BJ (cell line): ENCODE measurements at regions not wholly inside any gene's neighbourhood (a gene's known extent, or its start where the extent isn't known, plus 50 kb on each side); places are given as distances from the start of the nearest gene placed in this dataset.
"Not testable (repeated sequence)": the region's sequence is repeated elsewhere in the genome, so short reads cannot be mapped to it uniquely, and the experiment has no call there.

Experiments
- CTCF ChIA-PET: fragments of 350-600 bp; formaldehyde crosslinking; extraction: SDS; loops from one replicate; lab custom pipeline; 2021; ENCODE audit warnings: antibody characterized with exemption, inconsistent platforms; lab: Yijun Ruan, JAX
- POLR2A ChIA-PET: fragments of 300-600 bp; sonication (Branson Sonifier 250); formaldehyde crosslinking; extraction: SDS; loops from one replicate; lab custom pipeline; 2021; ENCODE audit warnings: antibody characterized with exemption; lab: Charles Lee
- DNase-seq: peaks from one replicate; pipeline ENCODE4 v3.0.0-alpha.2; 2011; ENCODE audit warnings: low read depth
- H3K27me3 ChIP-seq: 2 replicates; pipeline ENCODE4 v1.6.0; 2011; ENCODE audit warnings: low read length; ENCODE audit not compliant: control insufficient read depth, insufficient read depth
- H3K36me3 ChIP-seq: 2 replicates; pipeline ENCODE4 v1.5.1; 2011; ENCODE audit warnings: low read length; ENCODE audit not compliant: control insufficient read depth, insufficient read depth
- H3K4me3 ChIP-seq: 2 replicates; pipeline ENCODE4 v1.5.1; 2011; ENCODE audit warnings: low read depth, mild to moderate bottlenecking, control low read depth, low read length
- CTCF ChIP-seq: IDR thresholded peaks from 2 replicates; pipeline ENCODE4 v1.5.1; 2011; ENCODE audit warnings: low read depth, mild to moderate bottlenecking, control low read depth, inconsistent platforms, low read length, moderate library complexity; ENCODE audit not compliant: insufficient read depth

GRCh38 chr1:212164095-212164872 lies 120.9 kb upstream of the PPP2R5A start:
- CTCF ChIA-PET: no interaction called here
- Histone ChIP-seq H3K4me3 (no peak overlapping the region), H3K36me3 (no peaks in the 10 kb centered on the region), H3K27me3 (no peaks in the 10 kb centered on the region)
- no peak for DNase-seq
- TF ChIP-seq CTCF: no peak
- POLR2A ChIA-PET: no interaction called here

- POLR2A ChIA-PET: no interaction called here
- no peak overlapping the region for H3K4me3 ChIP-seq
- no peak for TF ChIP-seq CTCF
- no peaks in the 10 kb centered on the region for H3K36me3 ChIP-seq
- DNase-seq: no peak
- CTCF ChIA-PET: no interaction called here
- no peaks in the 10 kb centered on the region for H3K27me3 ChIP-seq
Measured at GRCh38 chr1:212166244-212166643, 119.0 kb upstream of the PPP2R5A start.

- no peak overlapping the region for H3K4me3 ChIP-seq
- no peaks in the 10 kb centered on the region for H3K36me3 ChIP-seq
- ChIA-PET CTCF (no interaction called here), POLR2A (no interaction called here)
- H3K27me3 ChIP-seq: no peaks in the 10 kb centered on the region
- TF ChIP-seq CTCF: no peak
- DNase-seq: no peak
Measured at GRCh38 chr1:212166644-212167043, 118.6 kb upstream of the PPP2R5A start.

- Histone ChIP-seq H3K4me3 (no peak overlapping the region), H3K27me3 (no peaks in the 10 kb centered on the region), H3K36me3 (no peaks in the 10 kb centered on the region)
- POLR2A ChIA-PET: no interaction called here
- no peak for DNase-seq
- CTCF ChIA-PET: no interaction called here
- no peak for TF ChIP-seq CTCF
Measured at GRCh38 chr1:212167098-212167497, 118.1 kb upstream of the PPP2R5A start.

- Histone ChIP-seq H3K27me3 (no peaks in the 10 kb centered on the region), H3K36me3 (no peaks in the 10 kb centered on the region), H3K4me3 (no peak overlapping the region)
- CTCF ChIA-PET: no interaction called here
- POLR2A ChIA-PET: no interaction called here
- no peak for TF ChIP-seq CTCF
- DNase-seq: no peak
Measured at GRCh38 chr1:212173567-212173966, 111.6 kb upstream of the PPP2R5A start.

GRCh38 chr1:212174295-212174694 lies 110.9 kb upstream of the PPP2R5A start:
- CTCF ChIA-PET, H3K4me3 ChIP-seq, DNase-seq, POLR2A ChIA-PET, H3K27me3 ChIP-seq, H3K36me3 ChIP-seq: not testable (repeated sequence)
